Kidney (tissue), 13 donors: ENCODE measurements at regions not wholly inside any gene's neighbourhood (a gene's known extent, or its start where the extent isn't known, plus 50 kb on each side); places are given as distances from the start of the nearest gene placed in this dataset.
A peak's percentile ranks its signal among the peaks of the same experiment; 100 is the strongest.
"Not testable (repeated sequence)": the region's sequence is repeated elsewhere in the genome, so short reads cannot be mapped to it uniquely, and the experiment has no call there.

Experiments
- DNase-seq, 5 donors: peaks; one replicate each; pipeline ENCODE4 v3.0.0-alpha.2; 2013 to 2020
- FAIRE-seq: peaks from 2 replicates; lab custom pipeline; 2012; peaks lifted over from hg19 to GRCh38; lab: Jason Lieb, UNC
- H3K27ac ChIP-seq, 2 donors: one replicate each; pipeline ENCODE4 v1.7.0; 2013; ENCODE audit warnings: low read depth in 2 of 2, low read length in 2 of 2, inconsistent platforms in 1 of 2
- H3K27me3 ChIP-seq: one replicate; pipeline ENCODE4 v1.7.1; 2013; ENCODE audit warnings: low read length, inconsistent platforms; ENCODE audit not compliant: control insufficient read depth, insufficient read depth
- H3K36me3 ChIP-seq, 3 donors: one replicate each; pipeline versions ENCODE4 v1.7.0 to v1.7.1; 2013; ENCODE audit warnings: low read length in 3 of 3, control low read depth in 1 of 3, inconsistent platforms in 1 of 3; ENCODE audit not compliant: insufficient read depth in 3 of 3, control insufficient read depth in 2 of 3
- H3K4me1 ChIP-seq, 3 donors: one replicate each; pipeline versions ENCODE4 v1.7.0 to v1.7.1; 2013; ENCODE audit warnings: low read length in 3 of 3, inconsistent platforms in 1 of 3, low read depth in 1 of 3; ENCODE audit not compliant: control insufficient read depth in 2 of 3, insufficient read depth in 2 of 3
- H3K4me3 ChIP-seq, 3 donors: one replicate each; pipeline versions ENCODE4 v1.7.0 to v1.8.1; 2013; ENCODE audit warnings: low read length in 3 of 3, control low read depth in 1 of 3, inconsistent platforms in 1 of 3
- H3K9ac ChIP-seq, 3 donors: one replicate each; pipeline versions ENCODE4 v1.7.0 to v1.7.1; 2013; ENCODE audit warnings: low read length in 3 of 3, control low read depth in 1 of 3, inconsistent platforms in 1 of 3
- H3K9me3 ChIP-seq, 3 donors: one replicate each; pipeline versions ENCODE4 v1.7.0 to v1.7.1; 2013; ENCODE audit warnings: low read length in 3 of 3, control low read depth in 1 of 3, inconsistent platforms in 1 of 3; ENCODE audit not compliant: control insufficient read depth in 2 of 3, insufficient read depth in 1 of 3
- intact Hi-C: fragments of 100-400 bp; cut with DNase I; formaldehyde crosslinking; loops from one replicate; pipeline ENCODE4 v1.11.1; 2022
- TF ChIP-seq, protein P1 (sequence below): IDR thresholded peaks from 3 replicates; pipeline ENCODE4 v1.5.1; 2012; ENCODE audit warnings: mild to moderate bottlenecking, moderate library complexity, borderline replicate concordance; ENCODE audit not compliant: insufficient read depth; ENCODE audit errors: extremely low read depth
- donor health status: control.
- donor health status: control.
- donor health status: control.
- donor health status: control.
- donor health status: control.
- donor health status: DM: yes; HTN: yes; CAD: no.
- donor health status: Normal renal cell carcinoma (clear cell type).

- intact Hi-C loops, result no loop called here
- FAIRE-seq (no peak), DNase-seq (no peak)
- Histone ChIP-seq H3K9me3 (peaks cover 0 to 12% (median 7%) of the 10 kb centered on the region in 3 donors), H3K4me3 (no peak overlapping the region), H3K27ac (no peak overlapping the region), H3K36me3 (no peaks in the 10 kb centered on the region), H3K9ac (no peak overlapping the region), H3K4me1 (no peaks in the 10 kb centered on the region), H3K27me3 (no peaks in the 10 kb centered on the region)
- TF ChIP-seq, protein P1, sequence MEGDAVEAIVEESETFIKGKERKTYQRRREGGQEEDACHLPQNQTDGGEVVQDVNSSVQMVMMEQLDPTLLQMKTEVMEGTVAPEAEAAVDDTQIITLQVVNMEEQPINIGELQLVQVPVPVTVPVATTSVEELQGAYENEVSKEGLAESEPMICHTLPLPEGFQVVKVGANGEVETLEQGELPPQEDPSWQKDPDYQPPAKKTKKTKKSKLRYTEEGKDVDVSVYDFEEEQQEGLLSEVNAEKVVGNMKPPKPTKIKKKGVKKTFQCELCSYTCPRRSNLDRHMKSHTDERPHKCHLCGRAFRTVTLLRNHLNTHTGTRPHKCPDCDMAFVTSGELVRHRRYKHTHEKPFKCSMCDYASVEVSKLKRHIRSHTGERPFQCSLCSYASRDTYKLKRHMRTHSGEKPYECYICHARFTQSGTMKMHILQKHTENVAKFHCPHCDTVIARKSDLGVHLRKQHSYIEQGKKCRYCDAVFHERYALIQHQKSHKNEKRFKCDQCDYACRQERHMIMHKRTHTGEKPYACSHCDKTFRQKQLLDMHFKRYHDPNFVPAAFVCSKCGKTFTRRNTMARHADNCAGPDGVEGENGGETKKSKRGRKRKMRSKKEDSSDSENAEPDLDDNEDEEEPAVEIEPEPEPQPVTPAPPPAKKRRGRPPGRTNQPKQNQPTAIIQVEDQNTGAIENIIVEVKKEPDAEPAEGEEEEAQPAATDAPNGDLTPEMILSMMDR, result no peak
Measured at GRCh38 chr9:75814667-75815066, 75.8 kb upstream of the PCSK5 start.

DNA sequence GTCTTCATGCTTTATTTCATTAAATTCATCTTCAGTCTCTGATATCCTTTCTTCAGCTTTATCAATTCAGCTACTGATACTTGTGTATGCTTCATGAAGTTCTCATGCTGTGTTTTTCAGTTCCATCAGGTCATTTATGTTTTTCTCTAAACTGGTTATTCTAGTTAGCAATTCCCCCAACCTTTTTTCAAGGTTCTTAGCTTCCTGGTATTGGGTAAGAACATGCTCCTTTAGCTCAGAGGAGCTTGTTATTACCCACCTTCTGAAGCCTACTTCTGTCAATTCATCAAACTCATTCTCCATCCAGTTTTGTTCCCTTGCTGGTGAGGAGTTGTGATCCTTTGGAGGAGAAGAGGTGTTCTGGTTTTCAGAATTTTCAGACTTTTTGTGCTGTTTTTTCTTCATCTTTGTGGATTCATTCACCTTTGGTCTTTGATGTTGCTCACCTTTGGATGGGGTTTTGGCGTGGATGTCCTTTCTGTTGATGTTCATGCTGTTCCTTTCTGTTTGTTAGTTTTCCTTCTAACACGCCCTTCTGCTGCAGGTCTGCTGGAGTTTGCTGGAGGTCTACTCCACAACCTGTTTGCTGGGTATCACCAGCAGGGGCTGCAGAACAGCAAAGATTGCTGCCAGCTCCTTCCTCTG is 69.9 kb upstream of the PCSK5 start:
- DNase-seq, H3K36me3 ChIP-seq, FAIRE-seq, H3K27me3 ChIP-seq, H3K9me3 ChIP-seq, H3K4me1 ChIP-seq, H3K27ac ChIP-seq, intact Hi-C loops, H3K4me3 ChIP-seq, H3K9ac ChIP-seq: not testable (repeated sequence)

- no peaks in the 10 kb centered on the region for H3K9me3 ChIP-seq
- intact Hi-C loops, result no loop called here
- peaks cover 0 to 2% (median 0%) of the 10 kb centered on the region in 3 donors for H3K4me1 ChIP-seq
- H3K4me3 ChIP-seq, result no peak overlapping the region
- H3K36me3 ChIP-seq, result no peaks in the 10 kb centered on the region
- no peaks in the 10 kb centered on the region for H3K27me3 ChIP-seq
- no peak for FAIRE-seq
- peak in 2 of 5 donors; percentile 4 to 39 for DNase-seq
- H3K9ac ChIP-seq, result no peak overlapping the region
- H3K27ac ChIP-seq, result no peak overlapping the region
- TF ChIP-seq, protein P1, result no peak
Measured at GRCh38 chr9:75823151-75823550, 67.3 kb upstream of the PCSK5 start.

DNA sequence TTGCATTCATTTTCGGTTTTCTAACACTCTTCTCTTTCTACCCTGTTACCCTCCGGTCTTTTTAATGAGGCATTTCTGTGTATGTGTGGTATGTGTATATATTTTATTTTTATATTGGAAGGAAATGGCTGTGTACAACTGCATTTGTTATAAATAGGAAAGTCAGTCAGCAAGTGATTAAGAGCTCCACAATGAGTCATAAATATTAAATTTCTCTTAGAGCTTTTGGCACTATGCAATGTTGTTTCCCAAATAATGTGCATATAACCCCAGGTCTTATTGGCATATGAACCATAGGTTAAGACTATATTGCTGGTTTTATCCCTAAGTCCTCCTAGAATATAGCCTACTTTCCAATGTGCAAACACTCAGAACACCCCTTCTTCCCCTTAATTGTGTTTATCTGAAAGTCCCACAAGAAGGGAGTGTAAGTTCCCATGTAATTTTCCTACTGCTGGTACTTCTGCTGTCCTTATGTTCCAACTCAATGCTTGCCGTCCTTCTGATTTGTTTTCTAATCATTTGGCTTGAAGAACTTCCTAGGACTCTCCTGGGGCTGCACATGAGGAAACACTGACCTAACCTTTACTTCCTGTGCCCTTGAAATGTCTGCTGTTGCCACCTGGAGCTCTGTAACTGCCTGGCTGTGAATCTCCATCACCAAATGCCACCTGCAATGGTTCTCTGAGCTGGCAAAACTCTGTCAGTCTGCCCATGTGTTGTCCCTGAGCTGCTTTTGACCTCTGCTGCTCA is 65.5 kb upstream of the PCSK5 start:
- Histone ChIP-seq H3K4me1 (peaks cover 0 to 2% (median 0%) of the 10 kb centered on the region in 3 donors), H3K9ac (no peak overlapping the region), H3K27me3 (no peaks in the 10 kb centered on the region), H3K9me3 (no peaks in the 10 kb centered on the region), H3K4me3 (no peak overlapping the region), H3K27ac (no peak overlapping the region), H3K36me3 (no peaks in the 10 kb centered on the region)
- intact Hi-C loops, result no loop called here
- peak in 2 of 5 donors; percentile 4 to 19 for DNase-seq
- FAIRE-seq, result no peak
- TF ChIP-seq, protein P1, result no peak
